SIG-M5 (cell line): ENCODE measurements at regions not wholly inside any gene's neighbourhood (a gene's known extent, or its start where the extent isn't known, plus 50 kb on each side); places are given as distances from the start of the nearest gene placed in this dataset.

Experiments
- DNase-seq: peaks from one replicate; lab custom pipeline; 2025; lab: John Stamatoyannopoulos, UW

DNA sequence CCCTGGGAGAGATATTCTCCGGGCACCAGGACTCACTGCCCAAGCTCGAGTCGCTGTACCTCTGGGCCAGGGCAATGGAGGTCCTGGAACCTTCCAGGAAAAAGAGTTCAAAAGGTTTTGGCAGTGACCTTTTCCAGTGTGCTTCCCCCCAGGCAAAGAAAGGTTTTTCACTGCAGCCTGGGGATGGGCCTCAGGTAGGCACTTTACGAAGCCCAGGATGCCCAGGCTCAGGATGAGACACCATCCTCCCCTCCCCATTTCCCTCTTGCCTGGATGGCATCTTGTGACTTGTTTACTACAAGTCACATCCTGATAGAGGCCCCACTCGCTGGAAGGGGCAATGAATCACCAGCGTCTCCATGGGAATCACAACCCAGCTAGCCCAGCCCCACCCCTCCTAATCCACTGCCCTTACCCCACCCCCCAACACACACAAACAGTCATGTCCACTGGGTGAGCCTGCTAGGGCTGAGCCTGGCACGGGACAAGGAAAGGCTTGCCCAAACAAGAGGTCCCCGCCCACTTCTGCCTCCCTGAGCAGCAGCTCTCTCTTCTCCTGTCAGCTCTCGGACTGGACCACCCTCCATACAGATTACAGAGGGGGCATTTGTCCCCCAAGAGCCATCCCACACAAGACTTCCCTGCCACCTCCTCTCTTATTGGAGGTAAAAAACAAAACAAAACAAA lies 93.8 kb upstream of the SMNDC1 start:
- DNase-seq: no peak

DNA sequence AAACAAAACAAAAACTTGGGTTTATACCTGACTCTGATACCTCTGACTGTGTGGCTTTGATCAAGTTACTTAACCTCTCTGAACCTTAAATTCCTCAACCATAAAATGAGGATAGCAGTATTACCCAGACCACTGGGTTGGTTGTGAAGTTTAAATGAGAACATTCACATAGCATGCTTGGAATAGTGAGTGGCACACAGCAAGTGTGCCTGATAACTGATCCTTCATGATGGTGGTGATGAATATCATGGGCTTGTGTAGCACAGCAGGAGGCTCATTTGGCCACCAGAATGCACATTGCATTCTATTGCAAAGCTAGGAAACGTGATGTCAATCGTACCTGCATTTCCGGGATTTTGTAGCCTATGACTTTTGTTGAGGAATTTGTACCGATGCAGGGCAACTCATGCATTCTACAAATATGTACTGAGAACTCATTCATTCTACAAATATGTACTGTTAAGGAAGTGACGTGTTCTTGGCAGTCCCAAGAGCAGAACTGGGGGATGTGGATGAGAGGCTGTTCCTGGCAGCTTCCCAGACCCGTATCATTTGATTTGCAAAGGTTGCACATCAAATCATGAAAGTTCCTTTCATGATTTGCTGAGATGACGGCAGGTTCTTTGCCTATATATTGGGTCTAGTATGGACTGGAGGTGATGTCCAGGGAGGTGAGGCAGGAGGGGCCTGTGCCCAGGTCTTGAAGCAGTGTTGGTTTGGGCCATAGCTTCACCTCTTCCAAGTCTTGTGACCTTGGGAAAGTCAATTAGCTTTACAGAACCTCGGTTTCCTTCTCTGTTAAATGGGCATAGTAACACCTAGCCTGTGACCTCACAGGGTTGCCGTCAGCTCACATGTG lies 94.6 kb upstream of the SMNDC1 start:
- no peak for DNase-seq

DNA sequence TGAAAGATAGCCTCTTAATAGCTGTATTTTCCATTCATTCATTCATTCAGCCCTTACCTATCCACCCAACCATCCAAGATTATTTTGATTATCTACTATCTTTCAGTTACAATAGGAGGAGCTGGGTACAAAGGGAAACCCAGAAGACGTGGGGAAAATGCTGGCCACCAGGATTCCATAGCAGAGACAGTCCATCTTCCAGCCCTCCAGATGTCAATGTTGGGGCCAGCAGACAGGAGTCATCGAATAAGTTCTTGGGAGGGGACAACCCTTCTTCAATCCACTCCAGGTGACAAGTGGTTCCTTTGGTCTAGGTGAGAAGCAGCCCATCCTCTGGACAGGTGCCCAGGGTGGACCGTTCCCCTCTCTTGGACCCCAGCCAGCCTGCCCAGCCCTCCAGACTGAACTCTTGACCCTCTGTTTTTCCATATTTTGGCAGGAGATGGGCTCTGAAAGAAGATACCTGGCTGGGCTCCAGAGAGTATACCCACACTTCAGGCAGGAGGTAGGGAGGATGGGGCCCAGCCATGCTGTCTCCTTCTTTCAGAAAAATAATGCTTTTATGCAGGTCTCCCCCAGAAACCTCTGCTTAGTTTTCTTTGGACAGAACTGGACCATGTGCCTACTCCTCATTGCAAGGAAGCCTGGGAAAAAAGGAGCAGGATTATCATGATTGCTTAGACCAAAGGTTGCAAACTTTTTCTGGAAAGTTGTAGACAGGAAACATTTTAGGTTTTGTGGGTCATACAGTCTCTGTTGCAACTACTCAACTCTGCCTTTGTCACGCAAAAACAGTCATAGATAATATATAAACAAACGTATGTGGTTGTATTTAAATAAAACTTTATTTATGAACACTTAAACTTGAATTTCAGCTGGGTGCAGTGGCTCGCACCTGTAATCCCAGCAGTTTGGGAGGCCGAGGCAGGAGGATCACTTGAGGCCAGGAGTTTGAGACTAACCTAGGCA lies 95.5 kb upstream of the SMNDC1 start:
- no peak for DNase-seq

DNA sequence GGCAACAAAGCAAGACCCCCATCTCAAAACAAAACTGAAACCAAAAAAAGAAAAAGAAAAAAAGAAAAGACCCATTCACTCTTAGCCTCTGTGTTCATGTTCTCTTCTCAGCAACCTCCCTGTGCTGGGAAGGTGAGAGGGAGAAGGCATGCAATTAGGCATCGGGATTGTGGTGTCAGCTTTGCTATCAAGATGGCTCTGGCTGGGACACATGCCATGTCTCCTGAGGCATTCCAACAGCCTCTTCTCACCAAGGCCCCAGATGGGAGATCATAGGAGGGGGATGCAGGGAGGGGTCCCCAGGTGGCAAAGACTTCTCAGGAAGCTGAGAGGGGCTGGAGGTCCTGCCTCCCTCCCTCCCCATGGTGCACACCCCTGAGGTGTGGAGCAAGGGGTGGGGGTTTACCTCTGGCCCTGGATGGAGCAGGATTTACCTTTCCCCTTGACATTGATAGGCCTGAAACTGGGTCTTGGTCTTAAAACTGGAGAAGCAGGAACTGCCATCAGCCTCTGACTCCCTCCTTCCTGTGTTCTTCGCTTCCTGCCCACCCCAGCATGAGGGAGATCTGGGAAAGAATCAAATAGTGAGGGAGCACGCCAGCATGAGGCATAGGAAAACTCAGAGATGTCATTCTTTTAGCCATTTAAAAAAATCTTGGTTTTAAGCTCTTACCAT lies 96.2 kb upstream of the DUSP5 start:
- DNase-seq: no peak

DNA sequence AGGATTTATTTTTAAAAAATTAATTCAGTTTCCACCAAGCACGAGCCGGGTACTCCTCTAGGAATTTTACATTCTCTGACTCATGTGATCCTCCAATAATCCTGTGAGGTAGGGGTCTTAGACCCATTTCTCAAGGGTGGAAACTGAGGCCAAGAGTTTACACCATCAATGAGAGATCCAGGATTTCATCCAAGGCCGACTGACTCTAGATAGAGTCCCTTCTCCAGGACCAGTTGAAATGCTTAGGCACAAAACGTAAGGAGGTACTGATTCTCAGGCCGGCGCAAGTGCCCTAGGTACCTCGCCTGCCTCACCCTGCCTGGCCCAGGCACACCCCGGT lies 95.7 kb upstream of the DUSP5 start:
- DNase-seq: no peak

DNA sequence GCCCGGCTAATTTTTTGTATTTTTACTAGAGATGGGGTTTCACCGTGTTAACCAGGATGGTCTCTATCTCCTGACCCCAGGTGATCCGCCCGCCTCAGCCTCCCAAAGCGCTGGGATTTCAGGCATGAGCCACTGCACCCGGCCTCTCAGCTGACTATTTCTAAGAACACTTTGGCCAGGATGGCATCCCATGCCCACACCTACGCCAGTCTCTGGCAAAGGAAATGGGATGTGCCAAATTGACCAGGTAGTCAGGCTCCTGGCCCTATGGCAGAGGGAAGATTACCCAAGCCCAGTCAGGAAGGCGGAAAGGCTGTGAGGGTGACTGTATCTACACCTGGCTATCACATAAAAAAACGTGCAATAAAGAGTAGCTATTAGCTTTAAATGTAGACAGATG lies 94.1 kb upstream of the DUSP5 start:
- no peak for DNase-seq

DNA sequence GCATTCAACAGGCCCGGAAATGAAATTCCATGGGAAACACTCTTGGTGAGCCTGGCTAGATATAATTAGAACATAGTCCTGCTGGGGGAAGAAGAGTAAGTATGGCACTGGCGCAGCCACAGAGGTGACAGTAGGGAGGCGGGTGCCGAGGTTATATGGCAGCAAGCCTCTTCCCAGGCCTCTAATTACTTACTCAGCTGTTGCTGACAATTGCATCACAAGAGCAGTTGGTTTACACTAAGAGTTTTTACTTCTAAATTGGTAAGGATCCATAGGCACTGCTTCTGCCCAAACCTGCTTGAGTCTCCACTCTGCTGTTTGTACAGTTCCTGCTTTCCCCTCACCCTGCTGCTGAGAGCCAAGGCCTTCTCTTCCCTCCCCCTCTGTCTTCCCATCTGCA lies 93.3 kb upstream of the DUSP5 start:
- DNase-seq: no peak

DNA sequence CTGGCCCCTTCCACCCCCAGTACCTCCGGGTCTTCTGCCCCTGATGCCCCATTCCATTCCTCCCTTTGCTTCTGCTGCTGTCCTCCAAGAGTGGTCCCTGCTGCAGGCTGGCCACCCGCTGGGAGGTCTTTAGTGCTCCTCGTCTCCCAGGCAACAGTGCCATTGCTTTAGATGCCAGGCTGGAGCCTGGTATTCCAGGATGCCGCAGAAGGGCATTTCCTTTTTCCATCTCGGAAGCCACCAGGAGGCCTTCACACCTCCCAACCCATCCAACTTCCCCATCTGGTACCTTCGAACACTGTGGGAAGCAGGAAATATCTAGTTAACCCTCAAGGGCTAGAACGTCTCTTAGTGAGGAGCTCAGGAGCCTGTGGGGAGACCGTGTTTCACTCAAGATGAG lies 92.9 kb upstream of the DUSP5 start:
- no peak for DNase-seq

DNA sequence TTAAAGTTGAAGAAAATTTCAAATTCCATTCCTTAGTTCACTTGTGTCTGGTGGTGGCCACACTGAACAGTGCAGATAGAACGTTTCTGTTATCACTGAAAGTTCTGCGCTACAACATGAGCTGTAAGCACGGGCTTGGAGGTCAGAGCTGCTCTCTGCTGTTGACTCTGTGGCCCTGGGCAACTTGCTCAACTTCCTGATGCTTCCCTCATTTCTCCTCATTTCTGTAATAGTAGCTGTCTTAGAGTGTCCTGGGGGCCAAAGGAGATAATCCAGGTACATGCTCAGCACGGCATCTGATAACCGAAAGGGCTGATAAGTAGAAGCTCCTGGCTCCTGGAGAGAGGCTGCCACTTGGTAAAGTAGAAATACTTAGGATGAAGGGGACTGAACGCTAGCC lies 92.3 kb upstream of the DUSP5 start:
- no peak for DNase-seq

DNA sequence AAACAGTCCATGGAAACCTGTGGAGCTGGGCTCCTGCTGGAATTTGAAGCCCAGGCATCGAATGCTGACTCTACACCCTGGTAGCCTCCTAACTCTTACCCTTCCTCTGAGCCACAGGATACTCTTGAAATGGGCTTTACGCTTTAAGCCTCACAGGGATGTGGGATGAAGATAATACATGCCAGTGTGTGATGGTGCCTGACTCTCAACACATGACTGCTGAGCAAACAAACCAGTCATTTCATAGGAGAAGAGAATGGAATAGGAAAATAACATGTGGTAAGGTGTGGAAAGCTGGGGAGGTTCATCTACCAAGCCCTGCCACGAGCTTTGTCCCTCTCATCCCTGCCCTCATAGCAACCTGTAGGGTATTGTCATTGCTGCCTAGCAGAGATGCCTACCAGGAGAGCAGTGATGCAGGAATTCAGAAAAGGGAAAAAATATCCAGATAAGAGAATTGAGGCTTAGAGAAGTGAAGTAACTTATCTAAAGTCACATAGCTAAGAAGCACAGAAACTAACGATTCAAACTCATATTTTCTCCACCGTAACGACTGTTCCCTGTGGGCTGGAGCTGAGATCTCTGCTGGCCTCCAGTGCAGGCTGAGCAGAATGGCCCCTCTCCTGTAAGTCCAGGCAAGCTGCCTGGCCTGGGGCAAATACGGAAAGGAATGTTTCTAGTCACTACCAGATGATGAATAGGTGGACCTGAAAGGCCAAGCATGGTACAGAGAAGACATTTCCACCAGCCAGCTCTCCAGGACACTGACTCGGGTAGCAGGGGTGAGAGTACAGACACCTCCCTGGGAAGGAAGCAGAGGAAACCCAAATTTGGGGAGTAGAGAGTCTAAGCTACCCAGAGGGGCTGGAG lies 90.2 kb upstream of the DUSP5 start:
- no peak for DNase-seq

DNA sequence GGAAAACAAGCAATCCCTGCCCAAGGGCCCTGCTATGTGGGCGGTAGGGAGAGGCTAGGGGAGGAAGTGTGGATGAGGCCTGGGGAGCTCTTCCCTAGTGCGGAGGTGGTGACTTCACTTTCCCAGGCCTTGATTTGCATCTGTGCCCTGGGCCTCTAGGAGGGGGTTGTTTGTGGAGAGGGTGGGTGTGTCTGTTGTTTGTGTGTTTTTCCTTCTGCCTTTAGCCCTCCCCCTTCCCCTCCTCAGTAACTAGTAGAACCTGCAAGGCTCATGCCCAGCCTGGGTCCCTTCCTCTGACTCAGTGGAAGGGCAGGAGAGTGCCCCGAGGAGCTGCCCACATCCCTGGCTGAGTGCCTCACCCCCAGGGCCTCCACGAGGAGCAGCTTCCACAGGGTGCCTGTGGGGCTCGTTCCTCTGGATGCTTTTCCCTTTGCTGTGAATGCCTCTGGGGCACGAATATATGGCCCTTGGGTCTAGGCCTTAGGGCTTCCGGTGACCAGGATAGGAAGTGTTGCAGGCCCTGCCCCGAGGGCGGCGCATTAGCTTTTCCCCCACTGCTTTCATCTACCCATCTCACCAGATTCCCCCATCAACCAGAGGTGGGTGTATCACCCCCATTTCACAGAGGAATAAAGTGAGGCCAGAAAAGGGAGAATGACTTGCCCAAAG lies 89.4 kb upstream of the DUSP5 start:
- DNase-seq: no peak

DNA sequence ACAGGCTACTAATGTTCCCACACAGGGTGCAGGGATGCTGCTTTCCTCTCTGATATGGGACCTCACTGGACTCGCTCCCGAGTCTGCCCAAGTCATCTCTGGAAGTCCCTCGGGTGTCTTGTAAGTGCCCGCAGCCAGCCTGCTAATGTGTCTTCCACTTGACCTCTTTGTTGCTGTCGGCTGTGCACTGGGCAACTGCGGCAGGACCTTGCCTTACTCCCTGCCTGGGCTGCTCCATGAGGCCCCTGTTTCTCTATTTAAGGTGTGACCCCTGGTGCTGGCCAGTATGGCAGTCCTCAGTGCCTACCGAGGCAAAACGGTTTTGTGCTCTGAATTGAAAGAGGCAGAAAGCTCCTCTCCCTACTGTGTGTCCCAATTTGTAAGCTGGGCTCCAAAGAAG lies 88.8 kb upstream of the DUSP5 start:
- no peak for DNase-seq

DNA sequence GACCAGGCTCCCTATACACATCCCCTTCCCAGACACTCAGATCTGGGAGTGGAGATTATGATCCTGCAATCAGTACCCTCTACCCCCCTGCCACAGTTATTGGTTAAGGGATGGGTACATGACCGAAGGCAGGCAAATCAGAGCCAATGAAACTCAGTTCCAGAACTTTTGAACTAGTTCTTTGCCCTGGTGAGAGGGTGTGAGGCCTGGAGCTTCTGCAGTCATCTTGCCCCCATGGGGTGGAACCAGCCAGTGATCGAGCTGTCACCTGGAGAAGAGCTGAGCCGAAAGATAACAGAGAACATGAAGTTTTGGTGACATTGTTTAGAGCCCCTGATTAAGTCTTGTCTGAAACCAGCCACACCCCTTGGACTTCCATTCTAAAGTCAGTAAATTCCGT lies 88.2 kb upstream of the DUSP5 start:
- DNase-seq: no peak

DNA sequence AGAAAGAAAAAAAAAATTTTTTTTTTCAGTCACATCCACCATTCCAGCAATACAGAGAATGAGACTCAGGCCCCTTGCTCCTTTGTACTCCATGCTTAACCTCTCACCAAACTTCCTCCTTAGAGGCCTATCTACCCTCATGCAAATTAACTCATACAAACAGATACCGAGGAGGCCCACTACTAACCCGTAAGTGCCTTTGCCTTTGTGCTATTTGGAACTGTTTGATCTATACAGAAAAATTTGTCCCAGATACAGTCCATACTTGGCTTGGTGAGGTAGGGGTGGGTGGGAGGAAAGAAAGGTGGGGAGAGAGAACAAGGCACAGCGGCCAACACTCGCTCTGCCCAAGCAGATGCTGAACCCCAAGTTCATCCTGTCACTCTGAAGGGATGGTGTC lies 87.8 kb upstream of the DUSP5 start:
- no peak for DNase-seq

DNA sequence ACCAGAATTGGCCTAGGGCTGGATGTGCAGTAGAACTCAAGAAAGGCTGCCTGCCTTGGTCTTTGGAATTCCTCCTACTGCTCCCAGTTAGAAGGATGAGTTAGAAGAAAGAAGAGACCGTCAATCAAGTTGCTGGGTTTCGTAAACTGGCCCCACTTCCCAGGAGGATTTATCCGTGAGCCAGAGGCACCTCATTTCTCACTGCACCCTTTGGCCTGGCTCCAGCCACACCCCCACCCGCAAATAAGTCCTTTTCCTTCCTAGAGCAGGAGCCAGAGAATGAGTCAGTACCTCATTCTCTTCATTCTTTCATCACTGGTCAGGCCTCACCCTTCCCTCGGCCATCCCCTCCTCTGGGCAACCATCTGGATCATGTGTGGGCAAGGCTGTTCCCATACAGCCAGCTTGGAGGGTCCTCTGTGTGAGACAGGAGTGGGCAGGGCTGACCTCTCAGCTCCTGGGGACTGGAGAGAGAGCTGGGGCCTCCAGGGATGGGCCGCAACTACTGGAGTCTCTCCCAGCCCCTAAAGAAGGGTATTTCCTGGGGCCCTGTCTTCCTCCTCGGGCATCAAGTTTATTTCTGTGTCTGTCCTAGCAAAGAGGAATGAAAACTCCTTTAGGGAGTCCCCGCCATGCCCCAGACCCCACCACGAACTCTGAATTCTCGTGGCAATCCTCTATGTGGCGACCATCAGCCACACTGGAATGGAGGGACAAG lies 87.2 kb upstream of the DUSP5 start:
- DNase-seq: no peak

DNA sequence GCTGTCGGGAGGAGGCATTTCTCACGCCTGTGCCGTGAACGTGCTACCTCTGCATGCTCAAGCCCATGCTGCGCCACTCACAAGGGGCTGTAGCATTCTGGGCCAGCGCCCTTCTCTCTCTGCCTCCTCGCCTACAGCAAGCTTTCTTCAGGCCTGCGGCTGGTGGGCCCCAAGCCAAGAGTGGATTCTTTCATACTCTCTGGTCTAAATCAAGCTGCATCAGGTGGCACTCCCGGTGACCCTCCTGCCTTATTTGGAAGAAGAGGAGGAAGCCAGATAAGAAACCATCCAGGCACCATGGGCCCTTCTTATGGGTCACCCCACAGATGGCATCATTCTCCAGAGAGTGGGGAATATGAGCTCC lies 86.7 kb upstream of the DUSP5 start:
- DNase-seq: no peak

DNA sequence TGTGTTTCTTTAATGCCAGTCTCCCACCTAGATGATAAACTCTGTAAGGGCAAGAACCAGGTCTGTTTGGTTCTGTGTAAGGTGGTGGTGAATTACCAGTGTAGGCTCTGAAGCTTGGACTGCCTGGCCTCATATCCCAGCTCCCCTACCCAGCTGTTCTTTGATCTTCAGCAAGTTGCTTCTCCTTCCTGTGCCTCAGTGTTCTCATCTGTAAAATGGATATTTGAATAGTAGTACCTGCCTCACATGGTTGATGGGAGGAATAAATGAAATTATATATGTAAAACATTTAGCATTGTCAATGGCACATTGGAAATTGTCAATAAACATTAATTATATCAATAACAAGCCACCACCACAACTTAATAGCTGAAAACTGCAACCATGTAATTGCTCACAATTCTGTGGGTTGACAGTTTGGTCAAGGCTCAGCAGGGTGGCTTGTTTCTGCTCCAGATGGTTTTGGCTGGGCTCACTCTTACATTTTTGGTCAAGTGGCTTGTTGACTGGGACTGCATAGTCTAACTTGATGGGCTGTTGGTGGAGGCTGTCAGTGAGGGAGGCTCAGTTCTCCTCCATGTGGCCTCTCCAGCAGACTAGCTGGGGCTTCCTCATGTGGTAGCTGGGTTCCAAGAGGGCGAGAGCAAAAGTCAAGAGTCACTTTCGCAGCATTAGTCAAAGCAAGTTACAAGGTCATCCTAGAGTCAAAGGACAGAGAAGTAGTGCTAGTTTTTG lies 84.5 kb upstream of the DUSP5 start:
- DNase-seq: no peak

DNA sequence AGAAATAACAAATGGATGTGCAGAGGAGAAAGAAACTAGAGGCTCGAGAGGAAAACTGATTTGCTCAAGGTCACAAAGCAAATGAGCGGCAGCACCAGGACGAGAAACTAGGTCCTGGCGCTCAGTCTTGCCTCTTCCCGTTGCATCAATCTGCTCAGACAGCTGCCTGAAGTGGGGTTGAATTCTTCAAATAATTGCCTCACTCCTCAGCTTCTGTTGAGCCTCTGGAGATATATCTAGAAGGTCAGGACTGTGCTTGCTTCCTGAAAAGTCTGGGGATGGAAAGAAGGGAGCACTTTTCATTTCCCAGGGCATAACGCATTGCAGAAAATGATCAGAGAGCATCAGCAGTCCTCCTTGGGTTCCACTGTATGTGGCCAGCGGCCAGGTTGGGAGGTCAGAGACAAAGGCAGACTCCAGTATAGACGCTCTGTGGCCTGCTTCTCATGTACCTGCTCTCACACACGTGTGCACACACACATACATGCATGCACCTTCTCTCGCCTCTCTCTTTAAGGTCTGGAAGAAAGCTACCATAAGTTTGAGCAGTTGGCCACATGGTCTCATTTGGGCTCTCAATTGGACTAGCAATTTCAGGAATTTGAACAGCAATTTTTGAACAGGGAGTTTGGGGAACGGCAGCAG lies 83.7 kb upstream of the DUSP5 start:
- no peak for DNase-seq
